ENCODE measurements at regions not wholly inside any gene's neighbourhood (a gene's known extent, or its start where the extent isn't known, plus 50 kb on each side); places are given as distances from the start of the nearest gene placed in this dataset.
A peak's percentile ranks its signal among the peaks of the same experiment; 100 is the strongest.

GRCh38 chr1:229812693-229813092 lies 186.6 kb downstream of the URB2 start:
- no peak for TF ChIP-seq CTCF (conservative IDR thresholded peaks at IDR 0.05; ENCODE audit: low read depth, low read length)
- no peak overlapping the region for H3K4me3 ChIP-seq (ENCODE audit: low read depth, low read length)
- DNase-seq (ENCODE audit: low read depth), result no peak

- H3K4me3 ChIP-seq (ENCODE audit: low read depth, low read length), result no peak overlapping the region
- TF ChIP-seq CTCF (conservative IDR thresholded peaks at IDR 0.05; ENCODE audit: low read depth, low read length), result no peak
- DNase-seq (ENCODE audit: low read depth), result no peak
These were observed 189.0 kb downstream of the URB2 start for GRCh38 chr1:229815076-229815475.

- no peak overlapping the region for H3K4me3 ChIP-seq (ENCODE audit: low read depth, low read length)
- TF ChIP-seq CTCF (conservative IDR thresholded peaks at IDR 0.05; ENCODE audit: low read depth, low read length), result no peak
- no peak for DNase-seq (ENCODE audit: low read depth)
These were observed 189.9 kb downstream of the URB2 start for GRCh38 chr1:229815961-229816360.

GRCh38 chr1:229817936-229818335 lies 191.9 kb downstream of the URB2 start:
- H3K4me3 ChIP-seq (ENCODE audit: low read depth, low read length), result no peak overlapping the region
- no peak for DNase-seq (ENCODE audit: low read depth)
- TF ChIP-seq CTCF (conservative IDR thresholded peaks at IDR 0.05; ENCODE audit: low read depth, low read length), result no peak

- H3K4me3 ChIP-seq (ENCODE audit: low read depth, low read length), result no peak overlapping the region
- no peak for TF ChIP-seq CTCF (conservative IDR thresholded peaks at IDR 0.05; ENCODE audit: low read depth, low read length)
- peak; percentile 3 for DNase-seq (ENCODE audit: low read depth)
These were observed 193.0 kb downstream of the URB2 start for GRCh38 chr1:229819091-229819490.

- H3K4me3 ChIP-seq (ENCODE audit: low read depth, low read length), result no peak overlapping the region
- peak; percentile 3 for DNase-seq (ENCODE audit: low read depth)
- no peak for TF ChIP-seq CTCF (conservative IDR thresholded peaks at IDR 0.05; ENCODE audit: low read depth, low read length)
These were observed 196.0 kb downstream of the URB2 start for GRCh38 chr1:229822026-229822425.

- H3K4me3 ChIP-seq (ENCODE audit: low read depth, low read length), result no peak overlapping the region
- TF ChIP-seq CTCF (conservative IDR thresholded peaks at IDR 0.05; ENCODE audit: low read depth, low read length), result no peak
- DNase-seq (ENCODE audit: low read depth), result no peak
These were observed 199.0 kb downstream of the URB2 start for GRCh38 chr1:229825042-229825441.
